Activated CD4-positive, CD25-positive, alpha-beta regulatory T cell treated with anti-CD3 and anti-CD28 coated beads, Interleukin-2, amount 50 U/mL, for 24 hours (primary cell): ENCODE measurements at regions not wholly inside any gene's neighbourhood (a gene's known extent, or its start where the extent isn't known, plus 50 kb on each side); places are given as distances from the start of the nearest gene placed in this dataset.

Source experiments
- ATAC-seq, 2 donors: fragments of 150-1000 bp; cut with Tn5 transposase; one replicate each; pipeline ENCODE4 v1.10.0; 2021; ENCODE audit warnings: mild to moderate bottlenecking in 1 of 2, moderate library complexity in 1 of 2

GRCh38 chr1:37130221-37130948, 96.1 kb upstream of the GRIK3 start:
- ATAC-seq, result no peak

GRCh38 chr1:37131281-37131680, 97.0 kb upstream of the GRIK3 start:
- ATAC-seq, result no peak

- ATAC-seq, result no peak
These were observed 99.2 kb upstream of the GRIK3 start for GRCh38 chr1:37133276-37134145.

GRCh38 chr1:37134599-37134998, 100.3 kb upstream of the GRIK3 start:
- ATAC-seq, result no peak

GRCh38 chr1:37135032-37135431, 100.7 kb upstream of the GRIK3 start:
- no peak for ATAC-seq

- ATAC-seq, result no peak
These were observed 102.7 kb upstream of the GRIK3 start for GRCh38 chr1:37137014-37137413.

- no peak for ATAC-seq
These were observed 103.3 kb upstream of the GRIK3 start for GRCh38 chr1:37137601-37138000.

- ATAC-seq, result no peak
These were observed 109.5 kb upstream of the GRIK3 start for GRCh38 chr1:37143800-37144199.

GRCh38 chr1:37146071-37146470, 111.8 kb upstream of the GRIK3 start:
- no peak for ATAC-seq

GRCh38 chr1:37147392-37147831, 113.1 kb upstream of the GRIK3 start:
- ATAC-seq, result no peak

- ATAC-seq, result no peak
These were observed 113.6 kb upstream of the GRIK3 start for GRCh38 chr1:37147906-37148305.

- ATAC-seq, result no peak
These were observed 114.3 kb upstream of the GRIK3 start for GRCh38 chr1:37148663-37149062.

GRCh38 chr1:37149296-37149695, 115.0 kb upstream of the GRIK3 start:
- ATAC-seq, result no peak

GRCh38 chr1:37150986-37151385, 116.7 kb upstream of the GRIK3 start:
- no peak for ATAC-seq

GRCh38 chr1:37151789-37152188, 117.5 kb upstream of the GRIK3 start:
- ATAC-seq, result no peak

GRCh38 chr1:37152491-37152890, 118.2 kb upstream of the GRIK3 start:
- no peak for ATAC-seq

- ATAC-seq, result no peak
These were observed 119.1 kb upstream of the GRIK3 start for GRCh38 chr1:37153116-37154100.

GRCh38 chr1:37156646-37157045, 122.3 kb upstream of the GRIK3 start:
- ATAC-seq, result no peak

- no peak for ATAC-seq
These were observed 123.3 kb upstream of the GRIK3 start for GRCh38 chr1:37157634-37158033.

GRCh38 chr1:37158113-37158749, 123.9 kb upstream of the GRIK3 start:
- no peak for ATAC-seq

GRCh38 chr1:37159102-37159501, 124.8 kb upstream of the GRIK3 start:
- no peak for ATAC-seq

GRCh38 chr1:37161171-37161570, 126.9 kb upstream of the GRIK3 start:
- no peak for ATAC-seq
